Astrocyte of the cerebellum (primary cell): ENCODE measurements at regions not wholly inside any gene's neighbourhood (a gene's known extent, or its start where the extent isn't known, plus 50 kb on each side); places are given as distances from the start of the nearest gene placed in this dataset.

Experiments
- DNase-seq: peaks from one replicate; pipeline ENCODE4 v3.0.0-alpha.2; 2011; ENCODE audit warnings: low read depth
- H3K4me3 ChIP-seq: 2 replicates; pipeline ENCODE4 v1.5.1; 2011; ENCODE audit warnings: mild to moderate bottlenecking, low read depth, low read length, moderate library complexity
- in situ Hi-C: cut with HindIII; loops from 2 replicates; pipeline ENCODE4 v1.10.0; 2017; ENCODE audit warnings: low sequenced_read_pairs
- TF ChIP-seq, protein P1 (sequence below): IDR thresholded peaks from 2 replicates; pipeline ENCODE4 v1.5.1; 2012; ENCODE audit warnings: low read length, low read depth, moderate library complexity, mild to moderate bottlenecking; ENCODE audit errors: missing control alignments

DNA sequence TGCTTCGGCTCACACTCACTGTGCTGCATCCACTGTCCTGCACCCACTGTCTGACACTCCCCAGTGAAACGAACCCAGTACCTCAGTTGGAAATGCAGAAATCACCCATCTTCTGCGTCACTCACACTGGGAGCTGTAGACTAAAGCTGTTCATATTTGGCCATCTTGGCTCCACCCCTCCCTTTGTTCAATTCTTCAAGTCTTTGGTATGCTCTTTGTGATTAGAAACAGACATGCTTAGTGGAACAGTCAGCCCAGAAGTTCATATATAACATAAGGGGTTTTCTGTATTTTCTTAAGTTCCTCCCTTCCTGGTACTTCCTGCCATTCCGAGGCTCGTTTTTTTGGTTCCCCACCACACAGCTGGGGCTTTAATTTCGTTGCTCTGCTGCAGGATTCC lies 398.5 kb upstream of the DYNLRB2 start:
- in situ Hi-C loops, result no loop called here
- no peak overlapping the region for H3K4me3 ChIP-seq
- DNase-seq, result no peak
- TF ChIP-seq, protein P1, sequence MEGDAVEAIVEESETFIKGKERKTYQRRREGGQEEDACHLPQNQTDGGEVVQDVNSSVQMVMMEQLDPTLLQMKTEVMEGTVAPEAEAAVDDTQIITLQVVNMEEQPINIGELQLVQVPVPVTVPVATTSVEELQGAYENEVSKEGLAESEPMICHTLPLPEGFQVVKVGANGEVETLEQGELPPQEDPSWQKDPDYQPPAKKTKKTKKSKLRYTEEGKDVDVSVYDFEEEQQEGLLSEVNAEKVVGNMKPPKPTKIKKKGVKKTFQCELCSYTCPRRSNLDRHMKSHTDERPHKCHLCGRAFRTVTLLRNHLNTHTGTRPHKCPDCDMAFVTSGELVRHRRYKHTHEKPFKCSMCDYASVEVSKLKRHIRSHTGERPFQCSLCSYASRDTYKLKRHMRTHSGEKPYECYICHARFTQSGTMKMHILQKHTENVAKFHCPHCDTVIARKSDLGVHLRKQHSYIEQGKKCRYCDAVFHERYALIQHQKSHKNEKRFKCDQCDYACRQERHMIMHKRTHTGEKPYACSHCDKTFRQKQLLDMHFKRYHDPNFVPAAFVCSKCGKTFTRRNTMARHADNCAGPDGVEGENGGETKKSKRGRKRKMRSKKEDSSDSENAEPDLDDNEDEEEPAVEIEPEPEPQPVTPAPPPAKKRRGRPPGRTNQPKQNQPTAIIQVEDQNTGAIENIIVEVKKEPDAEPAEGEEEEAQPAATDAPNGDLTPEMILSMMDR, result no peak

DNA sequence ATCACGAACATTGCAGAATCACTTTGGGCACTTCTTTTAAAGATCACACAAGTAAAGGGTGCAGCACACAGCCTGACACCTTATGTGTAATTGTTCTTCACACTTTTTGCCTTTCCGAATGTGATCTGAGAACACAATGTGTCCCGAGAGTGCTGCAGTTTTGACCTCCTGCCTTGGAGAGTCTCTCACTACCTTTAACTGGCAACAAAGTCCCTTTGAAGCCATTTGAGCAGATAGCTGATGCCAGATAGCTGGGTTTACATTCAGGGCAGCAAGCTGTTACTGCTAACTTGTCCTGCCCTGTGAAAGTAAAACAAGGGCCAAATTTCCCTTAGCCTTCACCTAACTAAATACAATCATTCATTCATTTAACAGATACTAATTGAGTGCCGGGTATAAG lies 411.0 kb upstream of the DYNLRB2 start:
- TF ChIP-seq, protein P1, result no peak
- in situ Hi-C loops, result no loop called here
- DNase-seq, result no peak
- H3K4me3 ChIP-seq, result no peak overlapping the region

DNA sequence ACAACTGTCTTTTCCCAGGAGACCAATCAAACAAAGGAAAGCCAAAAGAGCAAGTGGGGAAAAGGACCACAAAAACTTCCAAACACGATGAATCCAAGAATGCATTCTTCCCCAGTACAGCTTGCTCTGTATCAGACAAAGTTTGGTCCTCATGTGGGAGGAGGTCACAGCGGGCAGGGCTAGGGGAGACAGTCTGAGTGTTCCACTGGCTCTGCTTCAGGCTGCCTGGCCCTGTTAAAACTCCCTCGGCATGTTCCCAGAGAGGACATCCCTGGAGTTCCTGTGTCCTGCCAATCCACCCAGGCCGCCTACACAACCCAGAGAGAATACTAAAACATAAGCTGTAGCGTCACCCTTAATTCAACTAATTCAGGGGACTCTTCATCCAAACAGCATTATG lies 415.1 kb upstream of the DYNLRB2 start:
- TF ChIP-seq, protein P1, result no peak
- in situ Hi-C loops, result no loop called here
- H3K4me3 ChIP-seq, result no peak overlapping the region

DNA sequence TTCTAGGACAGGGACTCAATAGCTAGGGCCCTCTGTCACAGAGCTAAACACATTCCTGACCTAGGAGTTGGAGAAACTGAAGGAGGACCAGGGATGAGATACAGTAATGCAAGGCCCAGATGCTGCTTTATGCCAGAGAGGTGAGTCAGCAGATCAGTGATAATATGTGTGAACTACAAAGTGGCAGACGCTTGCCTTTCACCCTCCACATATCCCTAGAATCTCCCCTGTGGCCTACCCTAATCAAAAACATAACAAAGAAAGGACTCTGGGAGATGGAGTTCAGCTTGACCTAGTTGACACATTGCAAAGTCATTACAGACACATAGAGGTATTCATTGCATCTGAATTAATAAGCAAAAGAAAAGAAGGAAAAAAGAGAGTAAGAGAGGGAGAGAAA lies 417.6 kb upstream of the DYNLRB2 start:
- H3K4me3 ChIP-seq, result no peak overlapping the region
- no peak for DNase-seq
- TF ChIP-seq, protein P1, result no peak
- in situ Hi-C loops, result no loop called here

More for the DNA sequence above, 415.1 kb upstream of the DYNLRB2 start:
- DNase-seq, result no peak

DNA sequence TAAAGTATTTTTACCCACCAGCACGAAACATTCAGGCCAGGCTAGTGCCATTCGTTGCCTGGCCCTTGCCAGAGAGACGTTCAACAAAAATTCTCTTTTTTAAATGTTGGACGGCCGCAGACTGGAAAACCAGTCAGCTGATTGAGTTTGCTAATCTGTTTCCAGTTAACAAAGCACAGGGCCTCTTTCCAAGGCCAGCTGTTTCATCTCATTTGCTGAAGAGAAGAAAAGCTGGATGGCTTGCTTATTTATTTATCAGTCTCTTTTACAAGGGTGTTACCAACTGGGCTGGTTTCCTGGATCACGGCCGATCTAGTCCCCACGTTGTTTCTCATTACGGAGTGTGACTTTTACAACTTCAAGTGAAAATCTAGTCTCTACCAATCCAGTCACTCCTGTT lies 418.7 kb upstream of the DYNLRB2 start:
- in situ Hi-C loops, result no loop called here
- no peak for DNase-seq
- no peak overlapping the region for H3K4me3 ChIP-seq
- TF ChIP-seq, protein P1, result no peak

DNA sequence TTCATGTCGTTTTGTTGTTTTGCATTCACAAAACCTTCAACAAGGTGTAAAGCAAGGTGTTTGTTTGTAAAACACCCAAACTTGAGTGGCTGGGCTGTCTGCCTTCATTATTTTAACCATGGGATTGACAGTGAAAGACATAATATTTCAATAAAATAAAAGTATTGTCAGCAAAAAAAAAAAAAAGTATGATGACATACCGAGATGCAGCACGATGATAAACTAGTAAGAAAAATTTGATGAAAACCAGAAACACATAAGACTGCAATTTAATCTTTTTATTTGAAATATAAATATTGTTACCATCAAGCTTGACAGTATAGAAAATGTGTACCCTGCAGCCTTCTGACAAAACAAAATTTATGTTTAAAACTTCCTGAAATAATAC lies 419.3 kb upstream of the DYNLRB2 start:
- in situ Hi-C loops, result no loop called here
- DNase-seq, result no peak
- no peak overlapping the region for H3K4me3 ChIP-seq
- TF ChIP-seq, protein P1, result no peak

DNA sequence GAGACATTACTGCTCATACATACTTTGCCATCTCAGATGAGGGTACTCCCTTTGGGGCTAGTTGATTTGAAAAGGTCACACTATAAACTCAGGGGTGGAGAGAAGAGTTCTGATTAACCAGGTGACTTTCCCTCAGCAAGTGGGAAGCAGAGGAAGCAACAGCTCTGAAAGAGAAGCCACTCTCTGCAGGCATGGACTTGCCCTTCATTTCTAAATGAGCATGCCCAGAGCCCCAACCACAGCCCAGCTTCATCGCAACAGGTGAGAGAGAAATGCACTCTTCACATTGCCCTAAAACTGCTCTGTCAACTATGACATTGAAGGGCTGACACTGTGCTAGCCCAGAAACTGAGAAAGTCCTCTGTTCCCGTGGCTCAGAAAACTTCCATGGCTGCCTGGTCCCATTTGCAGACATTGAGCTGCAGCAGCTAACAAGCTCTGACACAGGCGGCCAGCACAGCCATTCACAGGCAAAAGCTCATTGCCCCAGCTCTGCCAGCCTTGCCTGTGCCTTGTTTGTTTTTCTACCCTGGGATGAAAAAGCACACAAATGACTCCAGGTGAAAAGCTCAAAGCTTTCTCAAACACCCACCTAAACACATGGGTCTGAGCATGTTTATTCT lies 419.8 kb upstream of the DYNLRB2 start:
- DNase-seq, result no peak
- no peak overlapping the region for H3K4me3 ChIP-seq
- TF ChIP-seq, protein P1, result no peak
- in situ Hi-C loops, result no loop called here
